ENCODE measurements at regions not wholly inside any gene's neighbourhood (a gene's known extent, or its start where the extent isn't known, plus 50 kb on each side); places are given as distances from the start of the nearest gene placed in this dataset.

DNA sequence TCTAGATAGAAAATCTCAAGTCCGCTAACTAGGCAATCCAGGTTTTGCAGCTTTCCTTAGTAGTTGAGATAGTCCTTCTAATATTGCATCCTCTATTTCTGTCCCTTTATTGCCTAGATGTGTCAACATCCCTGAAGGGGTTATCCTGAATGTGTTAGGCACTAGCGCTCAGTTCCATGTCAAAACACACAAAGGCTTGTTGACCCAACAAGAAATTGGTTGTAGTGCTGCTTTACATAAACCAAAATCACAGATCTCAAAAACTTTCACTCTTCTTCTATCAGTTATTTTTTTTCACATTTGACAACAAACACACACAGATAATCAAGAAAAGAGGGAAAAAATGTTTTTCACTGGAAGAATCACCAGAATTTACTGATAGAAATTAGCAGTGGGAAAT is 51.4 kb upstream of the SOX2 start:
- Mint-ChIP-seq H3K27ac (no peak overlapping the region), H3K4me3 (no peak overlapping the region), H3K9me3 (no peaks in the 10 kb centered on the region), H3K4me1 (ENCODE audit: low read depth) (no peaks in the 10 kb centered on the region), H3K36me3 (no peaks in the 10 kb centered on the region), H3K27me3 (no peaks in the 10 kb centered on the region)
- ChIA-PET CTCF (no interaction called here), POLR2A (no interaction called here)
- intact Hi-C loops (cut with micrococcal nuclease), result no loop called here
- no peak for DNase-seq

DNA sequence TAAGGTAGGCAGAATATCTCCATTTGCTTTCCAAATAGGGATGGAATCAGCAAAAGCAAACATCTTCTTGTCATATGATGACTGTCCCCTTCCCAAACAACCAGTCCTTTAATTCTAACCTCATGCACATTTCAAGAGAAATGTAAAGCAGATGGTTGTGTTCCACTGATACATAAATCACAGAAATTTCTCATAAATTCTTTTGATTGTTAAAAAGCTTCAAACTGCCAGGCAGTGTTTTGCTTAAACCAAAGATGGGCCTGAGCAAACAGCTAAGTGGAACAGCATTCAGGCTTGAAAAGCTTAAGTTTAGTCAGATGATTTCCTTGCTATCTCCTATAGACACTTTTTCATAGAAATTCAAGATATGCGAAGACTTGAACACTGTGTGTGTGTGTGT is 74.3 kb upstream of the SOX2 start:
- H3K9me3 Mint-ChIP-seq, result no peaks in the 10 kb centered on the region
- POLR2A ChIA-PET, result no interaction called here
- CTCF ChIA-PET, result no interaction called here
- no peaks in the 10 kb centered on the region for H3K27me3 Mint-ChIP-seq
- H3K4me1 Mint-ChIP-seq (ENCODE audit: low read depth), result no peaks in the 10 kb centered on the region
- no peak for DNase-seq
- H3K4me3 Mint-ChIP-seq, result no peak overlapping the region
- intact Hi-C loops (cut with micrococcal nuclease), result no loop called here
- no peaks in the 10 kb centered on the region for H3K36me3 Mint-ChIP-seq
- no peak overlapping the region for H3K27ac Mint-ChIP-seq

DNA sequence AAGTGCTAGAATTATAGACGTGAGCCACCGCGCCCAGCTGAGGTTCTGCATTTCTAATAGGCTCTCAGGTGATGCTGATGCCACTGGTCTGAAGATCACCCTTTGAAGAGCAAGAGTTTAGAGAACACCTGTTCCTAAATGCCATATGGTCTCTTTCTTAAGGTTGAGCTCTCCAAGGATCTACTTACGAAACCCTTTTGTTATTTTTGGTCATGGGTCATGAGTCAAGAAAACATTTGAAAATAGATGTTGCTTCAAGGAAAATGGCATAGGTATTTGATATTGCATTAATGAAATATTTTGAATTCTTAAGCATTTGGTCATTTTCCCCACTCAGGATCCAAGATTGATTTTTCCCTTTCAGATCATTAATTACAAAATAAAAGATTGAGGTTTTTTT is 74.7 kb upstream of the SOX2 start:
- Mint-ChIP-seq H3K27ac (no peak overlapping the region), H3K27me3 (no peaks in the 10 kb centered on the region), H3K4me3 (no peak overlapping the region), H3K4me1 (ENCODE audit: low read depth) (no peaks in the 10 kb centered on the region), H3K9me3 (no peaks in the 10 kb centered on the region), H3K36me3 (no peaks in the 10 kb centered on the region)
- intact Hi-C loops (cut with micrococcal nuclease), result no loop called here
- ChIA-PET POLR2A (no interaction called here), CTCF (no interaction called here)
- DNase-seq, result no peak

DNA sequence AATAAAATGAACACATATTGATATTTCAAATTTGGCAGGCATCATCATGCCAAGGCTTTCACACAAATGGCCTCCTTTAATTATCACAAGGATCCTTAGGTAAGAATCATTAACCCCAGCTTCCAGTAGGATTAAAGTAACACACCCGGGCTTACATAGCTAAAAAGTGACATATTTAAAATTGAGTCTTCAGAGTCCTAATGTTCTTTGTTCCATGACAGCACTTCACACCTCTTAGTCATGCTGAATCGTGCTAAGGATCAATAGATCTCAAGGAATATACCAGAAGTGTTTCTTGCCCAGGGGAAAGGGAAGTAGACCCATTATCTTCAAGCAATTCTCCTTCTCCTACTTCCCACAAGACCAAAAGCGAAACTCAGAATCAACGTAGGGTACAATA is 76.6 kb upstream of the SOX2 start:
- H3K36me3 Mint-ChIP-seq, result no peaks in the 10 kb centered on the region
- H3K4me1 Mint-ChIP-seq (ENCODE audit: low read depth), result no peaks in the 10 kb centered on the region
- DNase-seq, result no peak
- POLR2A ChIA-PET, result no interaction called here
- intact Hi-C loops (cut with micrococcal nuclease), result no loop called here
- no peaks in the 10 kb centered on the region for H3K27me3 Mint-ChIP-seq
- no peaks in the 10 kb centered on the region for H3K9me3 Mint-ChIP-seq
- H3K4me3 Mint-ChIP-seq, result no peak overlapping the region
- CTCF ChIA-PET, result no interaction called here
- no peak overlapping the region for H3K27ac Mint-ChIP-seq

DNA sequence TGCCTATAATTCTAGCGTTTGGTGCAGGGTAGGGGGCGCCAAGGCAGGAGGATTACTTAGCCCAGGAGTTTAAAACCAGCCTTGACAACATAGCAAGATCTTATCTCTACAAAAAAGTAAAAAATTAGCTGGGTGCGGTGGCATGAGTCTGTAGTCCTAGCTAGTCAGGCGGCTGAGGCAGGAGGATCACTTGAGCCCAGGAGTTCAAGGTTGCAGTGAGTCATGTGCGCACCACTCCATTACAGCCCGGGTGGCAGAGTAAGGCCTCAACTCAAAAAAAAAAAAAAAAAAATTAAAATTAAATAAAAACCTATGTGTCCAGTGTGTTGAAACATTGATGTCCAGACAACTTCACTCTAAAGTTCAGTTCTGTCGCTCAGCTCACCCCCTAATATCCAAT is 78.2 kb upstream of the SOX2 start:
- DNase-seq, result no peak
- Mint-ChIP-seq H3K36me3 (no peaks in the 10 kb centered on the region), H3K9me3 (no peaks in the 10 kb centered on the region), H3K4me3 (no peak overlapping the region), H3K27me3 (no peaks in the 10 kb centered on the region), H3K27ac (no peak overlapping the region), H3K4me1 (ENCODE audit: low read depth) (no peaks in the 10 kb centered on the region)
- intact Hi-C loops (cut with micrococcal nuclease), result no loop called here
- POLR2A ChIA-PET, result interaction anchor here (1.0 kb wide), 1 partner anchor 8 kb away, joined by 3 read pairs; no protein-coding TSS in a partner anchor
- CTCF ChIA-PET, result no interaction called here

DNA sequence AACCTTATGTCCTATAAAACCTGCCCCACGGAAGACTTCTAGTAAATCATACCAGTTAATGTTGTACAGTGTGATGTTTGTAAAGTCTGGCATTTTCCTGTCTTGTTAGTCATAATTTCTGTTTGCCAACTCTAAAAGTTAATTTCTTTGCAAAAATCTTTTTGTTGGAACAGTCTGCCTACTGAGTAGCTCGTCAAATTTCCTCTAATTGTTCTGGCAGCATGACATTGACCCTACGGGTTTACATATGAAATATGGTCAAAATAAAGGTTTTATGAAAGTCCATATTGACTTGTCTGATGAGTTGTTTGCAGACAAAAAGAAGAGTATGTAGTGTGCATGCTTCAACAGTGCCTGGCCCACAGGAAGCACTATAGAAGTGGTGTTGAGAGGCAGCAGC is 79.8 kb upstream of the SOX2 start:
- no peaks in the 10 kb centered on the region for H3K9me3 Mint-ChIP-seq
- ChIA-PET POLR2A (no interaction called here), CTCF (no interaction called here)
- intact Hi-C loops (cut with micrococcal nuclease), result no loop called here
- H3K27me3 Mint-ChIP-seq, result no peaks in the 10 kb centered on the region
- no peaks in the 10 kb centered on the region for H3K4me1 Mint-ChIP-seq (ENCODE audit: low read depth)
- no peak overlapping the region for H3K27ac Mint-ChIP-seq
- DNase-seq, result no peak
- H3K4me3 Mint-ChIP-seq, result no peak overlapping the region
- no peaks in the 10 kb centered on the region for H3K36me3 Mint-ChIP-seq

DNA sequence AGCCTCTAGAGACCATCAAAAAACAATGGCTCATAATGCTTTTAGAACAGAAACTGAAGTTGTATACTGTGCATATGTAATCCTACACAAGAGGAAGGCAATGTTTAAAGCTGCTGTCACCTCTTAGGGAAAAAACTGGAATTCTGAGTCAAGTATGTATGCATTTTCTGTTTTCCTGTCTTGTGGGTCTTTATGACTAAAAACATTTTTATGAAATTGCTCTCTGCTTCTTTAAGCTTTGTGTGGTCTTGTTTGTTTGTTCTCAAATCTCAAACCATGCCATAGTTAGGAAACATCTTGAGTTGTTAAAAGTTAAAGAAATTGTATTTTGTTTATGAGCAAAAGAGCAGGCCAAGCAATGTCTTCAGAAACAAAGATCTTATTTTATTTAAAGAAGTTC is 80.9 kb upstream of the SOX2 start:
- ChIA-PET CTCF (no interaction called here), POLR2A (no interaction called here)
- no peaks in the 10 kb centered on the region for H3K9me3 Mint-ChIP-seq
- H3K4me1 Mint-ChIP-seq (ENCODE audit: low read depth), result no peaks in the 10 kb centered on the region
- H3K27ac Mint-ChIP-seq, result no peak overlapping the region
- DNase-seq, result no peak
- intact Hi-C loops (cut with micrococcal nuclease), result no loop called here
- no peak overlapping the region for H3K4me3 Mint-ChIP-seq
- no peaks in the 10 kb centered on the region for H3K36me3 Mint-ChIP-seq
- no peaks in the 10 kb centered on the region for H3K27me3 Mint-ChIP-seq

DNA sequence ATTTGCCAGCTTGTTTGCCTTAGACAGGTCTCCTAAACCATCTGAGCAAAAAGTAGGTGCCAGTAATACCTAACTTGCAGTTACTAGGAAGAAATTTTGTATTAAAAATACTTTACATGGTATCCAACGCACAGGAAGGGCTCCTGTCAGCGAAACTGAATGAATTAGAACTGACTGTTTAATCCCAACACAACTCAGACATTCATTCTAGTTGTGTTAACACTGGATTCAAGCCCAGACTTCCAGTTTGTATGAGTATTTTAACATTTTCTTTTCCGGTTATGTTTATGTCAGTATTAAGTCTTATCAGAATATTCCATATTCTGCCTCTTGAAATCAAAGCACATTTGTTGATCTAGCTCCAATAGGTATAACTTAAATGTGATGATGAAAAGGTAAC is 82.0 kb upstream of the SOX2 start:
- no peaks in the 10 kb centered on the region for H3K9me3 Mint-ChIP-seq
- no peak overlapping the region for H3K27ac Mint-ChIP-seq
- no peak overlapping the region for H3K4me3 Mint-ChIP-seq
- no peak for DNase-seq
- no peaks in the 10 kb centered on the region for H3K36me3 Mint-ChIP-seq
- intact Hi-C loops (cut with micrococcal nuclease), result no loop called here
- POLR2A ChIA-PET, result no interaction called here
- H3K4me1 Mint-ChIP-seq (ENCODE audit: low read depth), result no peaks in the 10 kb centered on the region
- CTCF ChIA-PET, result no interaction called here
- no peaks in the 10 kb centered on the region for H3K27me3 Mint-ChIP-seq

DNA sequence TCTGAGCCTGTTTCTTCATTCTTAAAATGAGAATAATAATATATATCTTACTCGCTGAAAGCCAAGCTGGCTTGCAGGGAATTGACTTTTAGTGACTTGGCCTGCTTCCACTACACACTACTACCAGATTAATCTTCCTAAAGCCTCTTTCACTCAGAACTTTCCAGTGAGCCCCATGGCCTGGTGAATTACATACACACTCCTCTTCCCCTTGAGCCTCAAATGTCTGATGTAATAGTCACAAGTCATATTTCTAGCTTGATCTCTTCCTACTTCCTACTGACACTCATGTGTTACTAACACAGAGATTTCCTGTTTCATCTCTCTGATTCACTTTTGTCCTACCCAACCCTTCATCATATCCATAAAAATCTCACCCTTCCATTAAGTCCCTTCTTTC is 82.7 kb upstream of the SOX2 start:
- H3K9me3 Mint-ChIP-seq, result no peaks in the 10 kb centered on the region
- H3K27ac Mint-ChIP-seq, result no peak overlapping the region
- no peak overlapping the region for H3K4me3 Mint-ChIP-seq
- ChIA-PET POLR2A (no interaction called here), CTCF (no interaction called here)
- H3K36me3 Mint-ChIP-seq, result no peaks in the 10 kb centered on the region
- H3K27me3 Mint-ChIP-seq, result no peaks in the 10 kb centered on the region
- no peak for DNase-seq
- intact Hi-C loops (cut with micrococcal nuclease), result no loop called here
- no peaks in the 10 kb centered on the region for H3K4me1 Mint-ChIP-seq (ENCODE audit: low read depth)

DNA sequence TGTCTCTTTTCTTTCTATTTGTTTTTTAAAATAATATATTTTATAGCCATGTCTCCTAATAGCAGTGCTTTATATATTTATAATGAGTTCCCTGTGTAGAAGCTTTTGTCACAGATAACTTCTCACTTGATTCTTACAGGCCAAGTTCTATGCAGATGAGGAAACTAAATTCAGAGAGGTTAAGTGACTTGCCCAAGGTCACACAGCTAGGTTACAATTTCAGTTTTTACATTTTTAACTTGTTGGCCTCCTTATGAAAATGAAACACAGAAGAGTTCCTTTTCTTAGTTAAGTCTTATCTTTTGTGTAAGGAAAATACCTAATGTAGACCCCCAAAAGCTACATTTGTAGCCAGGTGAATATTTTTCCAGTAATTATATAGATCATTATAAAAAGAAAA is 83.3 kb upstream of the SOX2 start:
- no peaks in the 10 kb centered on the region for H3K36me3 Mint-ChIP-seq
- DNase-seq, result no peak
- H3K4me3 Mint-ChIP-seq, result no peak overlapping the region
- intact Hi-C loops (cut with micrococcal nuclease), result no loop called here
- H3K9me3 Mint-ChIP-seq, result no peaks in the 10 kb centered on the region
- H3K27ac Mint-ChIP-seq, result no peak overlapping the region
- H3K27me3 Mint-ChIP-seq, result no peaks in the 10 kb centered on the region
- no peaks in the 10 kb centered on the region for H3K4me1 Mint-ChIP-seq (ENCODE audit: low read depth)
- POLR2A ChIA-PET, result interaction anchor here (0.6 kb wide), 1 partner anchor 458 kb away, joined by 3 read pairs; no protein-coding TSS in a partner anchor
- CTCF ChIA-PET, result no interaction called here

DNA sequence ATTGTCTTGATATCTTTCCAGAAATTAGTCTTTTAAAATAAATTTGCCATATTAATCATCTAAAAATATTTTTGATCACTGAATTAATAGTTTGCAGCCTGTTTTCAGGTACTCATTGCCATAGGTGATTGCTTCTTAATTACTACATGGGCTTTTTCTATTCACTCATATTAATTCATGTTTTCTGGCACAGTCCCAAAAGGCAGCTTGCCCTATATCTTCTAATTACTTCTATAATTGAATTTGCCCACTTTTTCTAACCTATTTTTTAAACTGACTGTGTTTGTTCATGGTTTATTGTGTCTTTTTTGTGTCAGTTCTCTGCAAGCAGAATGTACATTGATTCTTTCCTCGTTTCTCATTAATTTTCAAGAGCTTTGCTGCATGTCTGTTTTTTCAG is 85.7 kb upstream of the SOX2 start:
- no peaks in the 10 kb centered on the region for H3K9me3 Mint-ChIP-seq
- no peaks in the 10 kb centered on the region for H3K27me3 Mint-ChIP-seq
- CTCF ChIA-PET, result no interaction called here
- intact Hi-C loops (cut with micrococcal nuclease), result no loop called here
- H3K4me1 Mint-ChIP-seq (ENCODE audit: low read depth), result no peaks in the 10 kb centered on the region
- no peaks in the 10 kb centered on the region for H3K36me3 Mint-ChIP-seq
- no peak overlapping the region for H3K4me3 Mint-ChIP-seq
- no peak overlapping the region for H3K27ac Mint-ChIP-seq
- no peak for DNase-seq
- POLR2A ChIA-PET, result no interaction called here

DNA sequence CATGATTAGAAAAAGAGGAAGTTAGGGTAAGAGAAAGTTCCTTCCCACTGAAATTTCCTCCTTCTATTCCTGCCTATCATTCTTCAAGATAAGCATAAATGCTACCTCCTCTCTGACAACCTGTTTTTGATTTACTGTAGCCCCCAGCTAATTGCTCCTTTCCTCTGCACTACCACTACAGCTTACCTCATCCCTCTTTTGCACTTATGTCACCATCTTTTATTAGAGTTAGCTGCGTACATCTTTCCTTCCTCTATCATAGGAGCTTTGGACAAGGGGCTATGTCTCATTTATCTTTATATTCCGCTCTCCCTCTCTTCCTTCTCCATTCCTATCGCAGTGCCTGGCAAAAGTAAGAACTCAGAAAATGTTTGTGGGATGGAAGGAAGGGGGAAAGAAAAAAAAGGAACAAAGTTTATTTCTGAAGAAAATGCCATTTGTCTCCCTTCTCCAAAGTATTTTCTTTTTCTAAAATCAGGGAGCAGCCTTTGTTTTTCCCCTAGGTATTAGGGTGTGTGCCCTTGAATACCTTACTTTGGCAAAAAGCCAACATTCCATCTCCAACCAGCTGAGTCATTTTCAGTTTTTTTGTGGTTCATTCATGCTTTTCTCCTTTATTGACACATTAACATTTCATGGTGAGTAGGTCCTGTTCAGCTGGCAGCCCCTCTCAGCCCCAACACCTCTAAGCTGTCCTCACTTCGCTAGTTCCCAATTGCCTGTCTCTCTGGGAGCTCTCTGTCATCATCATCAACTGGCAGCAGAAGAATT is 87.6 kb upstream of the SOX2 start:
- Mint-ChIP-seq H3K27me3 (no peaks in the 10 kb centered on the region), H3K36me3 (no peaks in the 10 kb centered on the region), H3K4me1 (ENCODE audit: low read depth) (no peaks in the 10 kb centered on the region), H3K9me3 (no peaks in the 10 kb centered on the region), H3K27ac (no peak overlapping the region), H3K4me3 (no peak overlapping the region)
- CTCF ChIA-PET, result interaction anchor here (1.0 kb wide), 1 partner anchor 299 kb away, joined by 3 read pairs; no protein-coding TSS in a partner anchor
- POLR2A ChIA-PET, result no interaction called here
- intact Hi-C loops (cut with micrococcal nuclease), result no loop called here
- DNase-seq, result no peak

DNA sequence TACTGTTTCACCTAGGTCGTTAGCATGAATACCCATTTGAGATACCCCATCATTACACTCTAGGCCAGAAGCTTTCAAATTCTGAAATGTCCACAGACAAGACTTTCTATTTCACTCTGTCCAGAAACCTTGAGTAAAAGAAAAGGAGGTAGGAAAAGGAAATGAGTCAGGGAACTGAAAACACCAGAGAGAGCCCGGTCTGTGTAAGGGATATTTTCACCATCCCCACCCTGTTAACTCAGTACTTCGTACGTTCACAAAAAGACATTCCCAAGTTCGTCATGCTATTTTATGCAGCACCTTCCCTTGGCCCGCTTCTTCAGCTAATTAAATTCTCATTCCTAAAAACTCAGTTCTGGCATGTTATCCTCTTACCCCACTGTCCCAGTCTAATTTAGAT is 89.4 kb upstream of the SOX2 start:
- Mint-ChIP-seq H3K27me3 (no peaks in the 10 kb centered on the region), H3K9me3 (no peaks in the 10 kb centered on the region), H3K4me3 (no peak overlapping the region), H3K36me3 (no peaks in the 10 kb centered on the region), H3K27ac (no peak overlapping the region), H3K4me1 (ENCODE audit: low read depth) (no peaks in the 10 kb centered on the region)
- intact Hi-C loops (cut with micrococcal nuclease), result no loop called here
- DNase-seq, result no peak
- CTCF ChIA-PET, result no interaction called here
- POLR2A ChIA-PET, result no interaction called here

DNA sequence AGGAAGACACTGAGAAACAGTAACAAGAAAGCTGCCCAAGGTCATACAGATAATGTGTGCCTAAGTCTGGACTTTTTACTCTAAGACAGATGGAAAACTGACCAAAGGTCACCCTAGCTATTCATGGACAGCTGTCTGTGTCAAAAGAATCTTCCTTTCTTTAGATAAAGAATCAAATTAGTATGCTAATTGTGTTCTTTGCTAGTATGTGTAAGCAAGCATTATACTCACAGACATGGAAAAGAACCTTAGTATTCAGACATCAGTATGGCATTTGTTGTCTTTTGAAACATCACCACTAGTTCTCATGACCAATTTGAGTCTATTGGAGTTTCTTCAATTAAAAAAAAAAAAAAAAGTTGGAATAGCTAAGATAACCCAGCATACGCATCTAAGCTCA is 91.8 kb upstream of the SOX2 start:
- POLR2A ChIA-PET, result no interaction called here
- H3K27ac Mint-ChIP-seq, result no peak overlapping the region

More for the DNA sequence above, 91.8 kb upstream of the SOX2 start:
- intact Hi-C loops (cut with micrococcal nuclease), result no loop called here
- Mint-ChIP-seq H3K27me3 (no peaks in the 10 kb centered on the region), H3K9me3 (no peaks in the 10 kb centered on the region), H3K36me3 (no peaks in the 10 kb centered on the region), H3K4me1 (ENCODE audit: low read depth) (no peaks in the 10 kb centered on the region), H3K4me3 (no peak overlapping the region)
- CTCF ChIA-PET, result no interaction called here
- DNase-seq, result no peak

Data from activated CD4-positive, alpha-beta memory T cell treated with anti-CD3 and anti-CD28 coated beads for 36 hours (primary cell).